ENCODE measurements at regions not wholly inside any gene's neighbourhood (a gene's known extent, or its start where the extent isn't known, plus 50 kb on each side); places are given as distances from the start of the nearest gene placed in this dataset.
"Not testable (repeated sequence)": the region's sequence is repeated elsewhere in the genome, so short reads cannot be mapped to it uniquely, and the experiment has no call there.

DNA sequence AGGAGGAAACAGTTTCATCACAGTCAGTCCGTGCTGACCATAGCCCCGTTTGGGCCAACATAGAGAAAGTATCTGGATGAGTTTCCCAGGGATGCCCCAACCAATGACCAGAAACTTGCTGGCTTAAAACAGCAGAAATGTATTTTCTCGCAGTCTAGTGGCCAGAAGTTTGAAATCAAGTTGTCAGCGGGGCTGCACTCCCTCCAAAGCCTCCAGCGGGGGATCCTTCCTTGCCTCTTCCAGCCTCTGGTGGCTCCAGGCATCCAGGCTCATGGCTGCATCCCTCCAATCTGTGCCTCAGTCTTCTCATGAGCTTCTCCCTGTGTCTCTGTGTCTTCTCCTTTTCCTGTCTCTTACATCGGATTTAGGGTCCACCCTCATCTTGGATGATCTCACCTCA lies 89.6 kb upstream of the CTBP2 start:
- DNase-seq (ENCODE audit: low read depth in 2 of 2), result no peak

GRCh38 chr10:125248489-125248888 lies 88.1 kb upstream of the CTBP2 start:
- DNase-seq (ENCODE audit: low read depth in 2 of 2), result no peak

- DNase-seq (ENCODE audit: low read depth in 2 of 2), result no peak
Observed at GRCh38 chr10:125247576-125247975, 87.2 kb upstream of the CTBP2 start.

DNA sequence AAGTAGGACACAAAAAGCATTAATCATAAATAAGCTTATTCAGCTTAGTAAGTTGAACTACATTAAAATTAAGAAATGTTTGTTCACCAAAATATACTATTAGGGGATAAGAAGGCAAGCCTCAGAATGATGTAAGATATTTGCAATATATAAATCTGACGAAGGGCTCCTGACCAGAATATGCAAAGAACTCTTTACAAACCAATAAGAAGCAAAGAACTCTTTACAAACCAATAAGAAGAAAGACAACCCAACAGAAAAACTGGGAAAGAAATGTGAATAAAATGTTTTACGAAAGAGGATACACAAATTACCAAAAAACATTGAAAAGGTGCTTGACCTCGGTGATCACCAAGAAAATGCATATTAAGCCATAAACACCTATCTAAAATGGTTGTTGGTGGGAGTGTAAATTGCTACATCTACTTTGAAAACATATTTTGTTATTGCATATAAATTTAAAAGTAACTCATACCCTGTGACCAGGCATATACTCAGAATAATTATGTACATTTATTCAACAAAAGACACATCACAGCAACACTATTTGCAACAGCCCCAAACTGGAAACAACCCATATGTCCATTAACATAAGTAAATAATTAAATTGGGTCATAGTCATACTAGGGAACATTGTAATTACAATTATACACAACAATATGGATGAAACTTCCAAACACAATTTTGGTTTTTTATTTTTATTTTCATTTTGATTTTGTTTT lies 83.3 kb upstream of the CTBP2 start:
- DNase-seq (ENCODE audit: low read depth in 2 of 2), result no peak

GRCh38 chr10:125238682-125239081 lies 78.3 kb upstream of the CTBP2 start:
- DNase-seq (ENCODE audit: low read depth in 2 of 2), result no peak

- no peak for DNase-seq (ENCODE audit: low read depth in 2 of 2)
Observed at GRCh38 chr10:125236091-125236490, 75.7 kb upstream of the CTBP2 start.

GRCh38 chr10:125235093-125236069 lies 75.0 kb upstream of the CTBP2 start:
- no peak for DNase-seq (ENCODE audit: low read depth in 2 of 2)

- DNase-seq (ENCODE audit: low read depth in 2 of 2), result not testable (repeated sequence)
Observed at GRCh38 chr10:125234576-125234975, 74.2 kb upstream of the CTBP2 start.

DNA sequence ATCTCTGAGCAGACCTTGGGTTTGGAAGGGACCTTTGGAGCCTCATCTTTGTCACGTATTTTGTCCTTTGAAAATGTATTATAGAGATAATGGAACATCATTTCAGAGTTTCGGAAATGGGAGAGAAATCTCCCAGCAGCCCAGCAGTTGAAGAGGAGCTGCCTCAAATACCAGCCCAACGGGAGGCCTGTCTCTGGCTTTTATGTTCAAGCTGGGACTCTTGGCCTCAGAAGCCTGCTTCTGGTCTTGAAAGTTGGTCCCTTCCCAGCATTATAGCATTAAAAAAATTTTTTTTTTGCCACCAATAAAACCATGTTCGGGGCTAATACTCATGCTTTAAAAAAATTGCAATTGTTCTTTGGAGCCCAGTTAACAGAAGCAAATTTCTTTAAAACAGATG lies 73.4 kb upstream of the CTBP2 start:
- DNase-seq (ENCODE audit: low read depth in 2 of 2), result no peak

- no peak for DNase-seq (ENCODE audit: low read depth in 2 of 2)
Observed at GRCh38 chr10:125232841-125233240, 72.5 kb upstream of the CTBP2 start.

- no peak for DNase-seq (ENCODE audit: low read depth in 2 of 2)
Observed at GRCh38 chr10:125231813-125232475, 71.6 kb upstream of the CTBP2 start.

DNA sequence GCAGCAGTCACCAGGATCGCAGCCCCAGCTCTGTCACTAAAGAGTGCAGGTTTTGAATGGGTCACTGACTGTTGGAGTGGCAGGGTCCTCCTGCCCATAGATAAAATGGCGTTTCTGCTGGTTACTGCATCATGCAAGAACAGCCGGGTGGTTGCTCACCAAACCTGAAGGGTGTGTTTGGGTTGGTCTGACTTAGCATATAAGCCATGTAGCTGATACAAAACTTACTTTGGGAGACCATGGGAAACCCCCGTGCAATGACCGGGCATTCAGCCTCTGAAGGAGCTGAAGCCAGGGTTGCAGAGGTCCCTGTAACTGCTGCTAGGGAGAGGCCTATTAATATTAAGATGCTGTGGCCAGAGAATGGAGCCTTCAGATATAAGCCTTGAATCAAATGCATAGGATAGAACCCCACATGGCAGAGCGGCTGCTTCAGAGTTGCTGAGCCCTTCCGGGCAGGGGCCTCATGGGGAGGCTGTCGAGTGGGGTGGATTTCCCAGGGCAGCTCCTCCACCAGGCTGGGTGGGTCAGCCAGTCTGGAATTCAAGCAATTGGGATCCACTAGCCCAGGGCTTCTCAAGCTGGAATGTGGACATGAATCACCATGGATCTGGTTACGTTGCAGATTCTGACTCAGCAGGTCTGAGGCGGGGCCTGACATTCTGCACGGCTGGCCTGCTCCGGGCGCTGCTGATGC lies 70.9 kb upstream of the CTBP2 start:
- DNase-seq (ENCODE audit: low read depth in 2 of 2), result peak in 1 of 2 donors; percentile 49

- no peak for DNase-seq (ENCODE audit: low read depth in 2 of 2)
Observed at GRCh38 chr10:125230251-125230650, 69.9 kb upstream of the CTBP2 start.

- DNase-seq (ENCODE audit: low read depth in 2 of 2), result not testable (repeated sequence)
Observed at GRCh38 chr10:125228245-125228940, 68.0 kb upstream of the CTBP2 start.

GRCh38 chr10:125227546-125227945 lies 67.2 kb upstream of the CTBP2 start:
- DNase-seq (ENCODE audit: low read depth in 2 of 2), result no peak

DNA sequence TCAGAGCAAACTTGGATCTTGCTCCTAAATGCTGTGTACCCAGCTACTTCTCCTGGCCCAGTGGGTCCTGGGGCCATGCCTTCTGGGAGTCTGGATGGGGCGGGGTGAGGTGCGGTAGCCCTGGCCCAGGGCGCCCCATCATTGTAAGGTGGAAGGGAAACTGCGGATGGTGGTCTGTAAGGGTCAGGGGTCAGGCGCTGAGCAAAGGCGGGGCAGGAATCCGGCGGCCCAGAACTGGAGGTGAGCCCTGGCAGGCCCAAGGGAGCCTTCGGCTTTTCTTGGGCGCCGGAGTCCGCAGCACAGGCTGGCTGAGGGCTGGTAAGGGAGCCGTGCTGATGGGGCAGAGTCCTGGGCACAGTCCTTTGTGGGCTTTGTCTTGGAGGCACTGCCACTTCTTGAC lies 66.5 kb upstream of the CTBP2 start:
- no peak for DNase-seq (ENCODE audit: low read depth in 2 of 2)

DNA sequence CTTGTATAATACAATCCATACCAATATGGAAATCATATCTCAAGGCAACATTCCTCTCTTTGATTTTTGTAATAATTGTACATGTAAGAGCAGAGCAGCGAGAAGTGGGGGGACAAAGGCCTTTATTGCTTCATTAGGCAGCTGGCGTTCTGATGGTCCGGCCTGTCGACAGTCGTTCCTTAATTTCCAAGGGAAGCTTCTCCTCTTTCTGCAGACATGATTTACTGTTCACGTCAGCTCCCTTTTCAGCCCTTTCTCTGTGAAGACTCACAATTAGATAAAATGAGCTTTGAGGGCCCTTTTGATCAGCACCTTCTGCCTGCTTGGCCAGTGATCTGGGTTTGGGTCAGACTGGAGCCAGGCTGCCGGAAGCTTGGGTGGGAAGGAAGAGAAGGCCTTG lies 65.6 kb upstream of the CTBP2 start:
- DNase-seq (ENCODE audit: low read depth in 2 of 2), result no peak

- no peak for DNase-seq (ENCODE audit: low read depth in 2 of 2)
Observed at GRCh38 chr10:125225051-125225450, 64.7 kb upstream of the CTBP2 start.

DNA sequence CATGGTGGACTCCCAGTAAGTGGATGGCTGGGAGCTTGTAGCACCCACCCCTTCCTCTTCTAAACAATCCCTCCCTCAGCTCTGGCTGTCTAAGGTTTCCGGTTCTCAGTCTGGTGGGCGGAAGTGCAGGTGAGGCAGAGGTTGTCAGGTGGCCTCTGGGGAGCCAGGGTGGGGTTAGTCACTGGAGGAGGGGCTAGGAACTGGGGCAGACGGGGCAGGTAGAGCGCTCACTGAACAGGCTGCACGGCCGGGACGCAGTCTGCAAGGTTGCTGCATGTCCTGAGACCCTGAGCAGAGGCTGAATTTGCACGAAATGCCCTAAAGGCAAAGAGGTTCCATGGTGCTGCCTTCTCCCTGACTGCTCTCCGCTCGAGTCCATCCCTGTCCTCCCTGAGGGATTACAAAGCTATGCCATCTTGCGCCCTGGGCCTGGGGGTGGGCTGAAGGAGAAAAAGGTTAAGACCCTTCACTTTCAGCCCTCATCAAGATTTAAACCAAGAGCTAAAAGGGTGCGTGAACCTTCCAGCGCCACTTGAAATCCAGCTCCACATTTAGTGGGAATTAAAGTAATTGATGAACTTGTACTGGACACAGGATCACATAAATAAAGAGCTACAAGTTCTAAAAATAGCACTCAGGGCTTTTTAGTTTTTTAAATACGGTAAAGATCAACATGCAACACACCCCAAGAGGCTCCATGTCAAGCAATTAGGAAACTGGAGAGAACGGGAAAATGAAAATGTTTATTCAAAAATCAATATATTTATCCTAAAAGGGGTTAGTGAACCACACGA lies 62.3 kb upstream of the CTBP2 start:
- DNase-seq (ENCODE audit: low read depth in 2 of 2), result no peak

DNA sequence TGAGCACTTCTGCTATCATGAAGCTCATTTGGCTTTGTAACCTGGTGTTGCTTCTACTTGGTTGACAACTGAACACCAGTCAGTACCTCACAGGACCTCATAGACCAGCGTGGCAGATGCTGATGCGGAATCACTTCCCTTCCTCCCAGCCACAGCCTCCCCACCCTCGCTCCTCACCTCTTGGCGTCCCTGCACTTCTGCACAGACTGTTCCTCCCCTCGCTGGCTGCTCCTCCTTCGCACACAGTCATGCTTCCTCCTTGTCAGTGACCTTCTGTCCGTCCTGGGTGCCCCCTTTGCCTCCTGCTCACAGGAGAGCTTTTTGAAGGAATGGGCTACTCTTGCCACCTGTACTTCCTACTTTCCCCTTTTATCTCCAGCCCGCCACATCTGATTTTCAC lies 61.4 kb upstream of the CTBP2 start:
- no peak for DNase-seq (ENCODE audit: low read depth in 2 of 2)

All from dermis microvascular lymphatic vessel endothelial cell (primary cell).